HG03521 (cell line): ENCODE measurements at regions not wholly inside any gene's neighbourhood (a gene's known extent, or its start where the extent isn't known, plus 50 kb on each side); places are given as distances from the start of the nearest gene placed in this dataset.
"Not testable (repeated sequence)": the region's sequence is repeated elsewhere in the genome, so short reads cannot be mapped to it uniquely, and the experiment has no call there.

Experiments
- ATAC-seq: cut with Tn5 transposase; IDR thresholded peaks from one replicate; pipeline ENCODE4 v1.9.1; 2021; ENCODE audit warnings: mild to moderate bottlenecking, moderate library complexity; ENCODE audit not compliant: unreplicated experiment

- no peak for ATAC-seq
These were observed 98.2 kb upstream of the NIPBL start for GRCh38 chr5:36778336-36778735.

- ATAC-seq: not testable (repeated sequence)
These were observed 94.0 kb upstream of the NIPBL start for GRCh38 chr5:36782612-36783011.

- no peak for ATAC-seq
These were observed 90.0 kb upstream of the NIPBL start for GRCh38 chr5:36786448-36787012.

GRCh38 chr5:36787365-36788093, 89.0 kb upstream of the NIPBL start:
- ATAC-seq: no peak

GRCh38 chr5:36790847-36791246, 85.7 kb upstream of the NIPBL start:
- no peak for ATAC-seq

GRCh38 chr5:36792560-36793180, 83.9 kb upstream of the NIPBL start:
- ATAC-seq: no peak

GRCh38 chr5:36795366-36795765, 81.2 kb upstream of the NIPBL start:
- no peak for ATAC-seq

GRCh38 chr5:36796155-36796554, 80.4 kb upstream of the NIPBL start:
- no peak for ATAC-seq

GRCh38 chr5:36801523-36801922, 75.0 kb upstream of the NIPBL start:
- no peak for ATAC-seq

GRCh38 chr5:36802187-36802586, 74.4 kb upstream of the NIPBL start:
- ATAC-seq: no peak

GRCh38 chr5:36813249-36813648, 63.3 kb upstream of the NIPBL start:
- not testable (repeated sequence) for ATAC-seq

- no peak for ATAC-seq
These were observed 60.7 kb upstream of the NIPBL start for GRCh38 chr5:36815871-36816270.

GRCh38 chr5:36820900-36821299, 55.7 kb upstream of the NIPBL start:
- ATAC-seq: no peak

- no peak for ATAC-seq
These were observed 49.9 kb upstream of the NIPBL start for GRCh38 chr5:36826694-36827093.
